Activated effector memory CD4-positive, alpha-beta T cell treated with anti-CD3 and anti-CD28 coated beads, Interleukin-2, amount 50 U/mL, for 16 hours (primary cell): ENCODE measurements at regions not wholly inside any gene's neighbourhood (a gene's known extent, or its start where the extent isn't known, plus 50 kb on each side); places are given as distances from the start of the nearest gene placed in this dataset.
"Not testable (repeated sequence)": the region's sequence is repeated elsewhere in the genome, so short reads cannot be mapped to it uniquely, and the experiment has no call there.

Source experiments
- DNase-seq: peaks from one replicate; pipeline ENCODE4 v3.0.0-alpha.2; 2020

GRCh38 chr13:76708138-76708688, 178.0 kb downstream of the KCTD12 start:
- no peak for DNase-seq

- DNase-seq: no peak
These were observed 178.8 kb downstream of the KCTD12 start for GRCh38 chr13:76707360-76707759.

- DNase-seq: no peak
These were observed 182.4 kb downstream of the KCTD12 start for GRCh38 chr13:76703621-76704288.

GRCh38 chr13:76703216-76703615, 183.0 kb downstream of the KCTD12 start:
- no peak for DNase-seq

GRCh38 chr13:76697288-76697687, 188.9 kb downstream of the KCTD12 start:
- no peak for DNase-seq

GRCh38 chr13:76696370-76696769, 189.8 kb downstream of the KCTD12 start:
- no peak for DNase-seq

GRCh38 chr13:76693086-76693485, 193.1 kb downstream of the KCTD12 start:
- no peak for DNase-seq

- no peak for DNase-seq
These were observed 193.9 kb downstream of the KCTD12 start for GRCh38 chr13:76692346-76692745.

GRCh38 chr13:76690611-76691010, 195.6 kb downstream of the KCTD12 start:
- DNase-seq: no peak

GRCh38 chr13:76687467-76687866, 198.7 kb downstream of the KCTD12 start:
- DNase-seq: no peak

- no peak for DNase-seq
These were observed 200.3 kb downstream of the KCTD12 start for GRCh38 chr13:76685938-76686337.

- DNase-seq: no peak
These were observed 201.9 kb downstream of the KCTD12 start for GRCh38 chr13:76684336-76684735.

GRCh38 chr13:76683854-76684253, 202.4 kb downstream of the KCTD12 start:
- no peak for DNase-seq

GRCh38 chr13:76683168-76683567, 203.0 kb downstream of the KCTD12 start:
- no peak for DNase-seq

- DNase-seq: no peak
These were observed 206.1 kb downstream of the KCTD12 start for GRCh38 chr13:76680112-76680511.

GRCh38 chr13:76677043-76677442, 209.2 kb downstream of the KCTD12 start:
- DNase-seq: no peak

GRCh38 chr13:76672420-76672819, 213.8 kb downstream of the KCTD12 start:
- no peak for DNase-seq

- DNase-seq: no peak
These were observed 217.5 kb downstream of the KCTD12 start for GRCh38 chr13:76668716-76669115.

GRCh38 chr13:76668141-76668540, 218.1 kb downstream of the KCTD12 start:
- DNase-seq: no peak

GRCh38 chr13:76667551-76667950, 218.7 kb downstream of the KCTD12 start:
- DNase-seq: no peak

GRCh38 chr13:76663592-76664335, 222.4 kb downstream of the KCTD12 start:
- DNase-seq: no peak

GRCh38 chr13:76659074-76659473, 227.1 kb downstream of the KCTD12 start:
- DNase-seq: not testable (repeated sequence)

- no peak for DNase-seq
These were observed 229.7 kb downstream of the KCTD12 start for GRCh38 chr13:76656500-76656899.

- no peak for DNase-seq
These were observed 230.1 kb downstream of the KCTD12 start for GRCh38 chr13:76656056-76656455.
